GM12878 (cell line): ENCODE measurements at regions not wholly inside any gene's neighbourhood (a gene's known extent, or its start where the extent isn't known, plus 50 kb on each side); places are given as distances from the start of the nearest gene placed in this dataset.

Experiments used
- ATAC-seq: fragments of 200-7000 bp; cut with Tn5 transposase; 3 replicates; pipeline ENCODE4 v1.9.1; 2020; ENCODE audit warnings: mild to moderate bottlenecking, moderate library complexity
- BruUV-seq: library from RNA; stranded (reverse); fragments of 400-500 nt; replicated peaks from 2 replicates; lab custom pipeline; 2021; lab: Mats Ljungman, UMichigan
- CTCF ChIA-PET: fragments of 300-600 bp; sonication (Branson Sonifier 250); formaldehyde crosslinking; extraction: SDS; loops from one replicate; lab custom pipeline; 2021; ENCODE audit warnings: inconsistent platforms; lab: Yijun Ruan, JAX
- POLR2A ChIA-PET: fragments of 350-600 bp; formaldehyde crosslinking; extraction: SDS; loops from one replicate; lab custom pipeline; 2021; ENCODE audit warnings: inconsistent platforms; lab: Charles Lee
- RAD21 ChIA-PET: fragments of 300-600 bp; sonication (Branson Sonifier 250); formaldehyde crosslinking; loops from one replicate; lab custom pipeline; 2023; ENCODE audit warnings: antibody characterized with exemption; ENCODE audit not compliant: unreplicated experiment; lab: Charles Lee
- SMC1A ChIA-PET: fragments of 300-600 bp; sonication (Branson Sonifier 250); formaldehyde crosslinking; loops from one replicate; lab custom pipeline; 2023; ENCODE audit not compliant: unreplicated experiment, uncharacterized antibody; lab: Charles Lee
- DNase-seq: peaks from one replicate; pipeline ENCODE4 v3.0.0-alpha.2; 2011; ENCODE audit warnings: low read depth, low spot score
- FAIRE-seq: peaks from 3 replicates; lab custom pipeline; 2011; peaks lifted over from hg19 to GRCh38; lab: Jason Lieb, UNC
- H2AFZ ChIP-seq: 2 replicates; pipeline ENCODE4 v1.6.0; 2011; ENCODE audit warnings: low read depth, low read length, control low read depth; ENCODE audit not compliant: control insufficient read depth
- H3K27ac ChIP-seq: 2 replicates; pipeline ENCODE4 v1.5.1; 2011; ENCODE audit warnings: control low read depth; ENCODE audit not compliant: control insufficient read depth, insufficient read depth
- H3K27me3 ChIP-seq, 2 experiments: replicated peaks in 1 of 2; 2 replicates each; pipeline versions ENCODE4 v1.6.0 to v1.6.1; 2011; ENCODE audit warnings: low read length in 1 of 2; ENCODE audit not compliant: control insufficient read depth in 2 of 2, insufficient read depth in 2 of 2
- H3K36me3 ChIP-seq, 2 experiments: 2 replicates each; pipeline ENCODE4 v1.5.1; 2011; ENCODE audit warnings: low read length in 1 of 2; ENCODE audit not compliant: control insufficient read depth in 2 of 2, insufficient read depth in 2 of 2
- H3K4me1 ChIP-seq: 2 replicates; pipeline ENCODE4 v1.6.1; 2011; ENCODE audit warnings: mild to moderate bottlenecking, low read length, moderate library complexity, mixed read lengths; ENCODE audit not compliant: control insufficient read depth, insufficient read depth
- H3K4me2 ChIP-seq: 2 replicates; pipeline ENCODE4 v1.6.0; 2011; ENCODE audit warnings: control low read depth; ENCODE audit not compliant: control insufficient read depth, insufficient read depth
- H3K4me3 ChIP-seq: fragments of 200-600 bp; sonication (generic); 2 replicates; pipeline ENCODE4 v1.5.1; 2016
- H3K79me2 ChIP-seq: 2 replicates; pipeline ENCODE4 v1.6.0; 2011; ENCODE audit warnings: low read length; ENCODE audit not compliant: control insufficient read depth, insufficient read depth
- H3K9ac ChIP-seq: 2 replicates; pipeline ENCODE4 v1.8.0; 2011; ENCODE audit warnings: low read length, control low read depth, mixed read lengths; ENCODE audit not compliant: control insufficient read depth, insufficient read depth
- H3K9me3 ChIP-seq: replicated peaks from 3 replicates; pipeline ENCODE4 v1.5.1; 2011; ENCODE audit warnings: mild to moderate bottlenecking, low read length; ENCODE audit not compliant: control insufficient read depth, insufficient read depth
- H4K20me1 ChIP-seq: 2 replicates; pipeline ENCODE4 v1.6.0; 2011; ENCODE audit not compliant: control insufficient read depth, insufficient read depth
- ASH2L ChIP-seq: fragments of 300-600, 200-600 bp; sonication (generic); IDR thresholded peaks from 2 replicates; pipeline ENCODE4 v1.6.1; 2017; ENCODE audit warnings: low read depth, mild to moderate bottlenecking, borderline replicate concordance
- BMI1 ChIP-seq: fragments of 450-650 bp; IDR thresholded peaks from 2 replicates; pipeline ENCODE4 v1.6.1; 2016; ENCODE audit warnings: mild to moderate bottlenecking, moderate library complexity, borderline replicate concordance
- CREB1 ChIP-seq: IDR thresholded peaks from 2 replicates; pipeline ENCODE4 v1.6.1; 2012; ENCODE audit warnings: low read depth, mild to moderate bottlenecking, inconsistent platforms
- EGR1 ChIP-seq, 2 experiments: IDR thresholded peaks; 1 replicate in 1 of 2; 2 replicates in 1 of 2; pipeline ENCODE4 v1.6.1; 2011 to 2012; ENCODE audit warnings: low read depth in 2 of 2, low read length in 2 of 2, borderline replicate concordance in 1 of 2, mild to moderate bottlenecking in 1 of 2, moderate library complexity in 1 of 2
- ESRRA ChIP-seq: IDR thresholded peaks from 2 replicates; pipeline ENCODE4 v1.6.1; 2012; ENCODE audit warnings: mild to moderate bottlenecking, low read length, improper control_type of control experiment
- HCFC1 ChIP-seq: fragments of 150-350 bp; IDR thresholded peaks from 2 replicates; pipeline ENCODE4 v1.6.1; 2014; ENCODE audit warnings: low read length
- HDAC2 ChIP-seq: fragments of 200-600 bp; sonication (generic); IDR thresholded peaks from 2 replicates; pipeline ENCODE4 v1.6.1; 2017
- MEF2B ChIP-seq: fragments of 450-650 bp; IDR thresholded peaks from 2 replicates; pipeline ENCODE4 v1.6.1; 2018; ENCODE audit warnings: mild to moderate bottlenecking, moderate library complexity; ENCODE audit not compliant: partially characterized antibody, poor library complexity, severe bottlenecking
- MTA3 ChIP-seq: IDR thresholded peaks from 2 replicates; pipeline ENCODE4 v1.6.1; 2012; ENCODE audit warnings: low read length, inconsistent platforms, borderline replicate concordance
- NFYB ChIP-seq: IDR thresholded peaks from 2 replicates; pipeline ENCODE4 v1.6.1; 2011; ENCODE audit warnings: low read depth, mild to moderate bottlenecking, low read length, improper control_type of control experiment, moderate library complexity; ENCODE audit not compliant: insufficient read depth
- RAD51 ChIP-seq: fragments of 450-650 bp; IDR thresholded peaks from 2 replicates; pipeline ENCODE4 v1.6.1; 2016; ENCODE audit warnings: moderate library complexity, mild to moderate bottlenecking, inconsistent platforms
- RCOR1 ChIP-seq: conservative IDR thresholded peaks from 2 replicates; pipeline ENCODE4 v1.6.1; 2012; ENCODE audit warnings: low read depth, low read length, improper control_type of control experiment
- RUNX3 ChIP-seq: IDR thresholded peaks from 2 replicates; pipeline ENCODE4 v1.6.1; 2012; ENCODE audit warnings: low read length, inconsistent platforms
- SMARCA5 ChIP-seq: fragments of 450-650 bp; IDR thresholded peaks from 2 replicates; pipeline ENCODE4 v1.6.1; 2017; ENCODE audit warnings: mild to moderate bottlenecking
- SMC3 ChIP-seq: IDR thresholded peaks from 2 replicates; pipeline ENCODE4 v1.6.1; 2011; ENCODE audit warnings: low read length, improper control_type of control experiment, borderline replicate concordance
- SP1 ChIP-seq: IDR thresholded peaks from one replicate; pipeline ENCODE4 v1.6.1; 2011; ENCODE audit warnings: low read depth, low read length
- SREBF2 ChIP-seq: IDR thresholded peaks from 2 replicates; pipeline ENCODE4 v1.6.1; 2012; ENCODE audit warnings: mild to moderate bottlenecking, low read length
- STAT1 ChIP-seq: fragments of 450-650 bp; conservative IDR thresholded peaks from 2 replicates; pipeline ENCODE4 v1.6.1; 2014; ENCODE audit warnings: antibody characterized with exemption, mild to moderate bottlenecking
- TAF1 ChIP-seq: IDR thresholded peaks from 2 replicates; pipeline ENCODE4 v1.6.1; 2011; ENCODE audit warnings: mild to moderate bottlenecking, low read depth, low read length, borderline replicate concordance
- ZNF207 ChIP-seq: fragments of 450-650 bp; IDR thresholded peaks from 2 replicates; pipeline ENCODE4 v1.6.1; 2014; ENCODE audit warnings: antibody characterized with exemption, mild to moderate bottlenecking, borderline replicate concordance
- WGBS: methylation state at CpG from one replicate; pipeline ENCODE4 v1.1.6; 2016; ENCODE audit warnings: low lambda C conversion rate; ENCODE audit not compliant: insufficient replicate concordance, insufficient coverage; ENCODE audit errors: missing lambda C conversion rate; 5-methylcytosine and 5-hydroxymethylcytosine counted together
- in situ Hi-C: fragments of 300-500 bp; cut with MboI; formaldehyde crosslinking; loops from 9 replicates; pipeline ENCODE4 v1.14.3; 2018; ENCODE audit warnings: mixed read lengths
- intact Hi-C: fragments of 100-400 bp; cut with micrococcal nuclease; formaldehyde crosslinking; loops from one replicate; pipeline ENCODE4 v1.14.2; 2022; ENCODE audit not compliant: unreplicated experiment
- TF ChIP-seq, protein P1 (sequence below): fragments of 450-650 bp; IDR thresholded peaks from 2 replicates; pipeline ENCODE4 v1.6.1; 2017; ENCODE audit warnings: mild to moderate bottlenecking

DNA sequence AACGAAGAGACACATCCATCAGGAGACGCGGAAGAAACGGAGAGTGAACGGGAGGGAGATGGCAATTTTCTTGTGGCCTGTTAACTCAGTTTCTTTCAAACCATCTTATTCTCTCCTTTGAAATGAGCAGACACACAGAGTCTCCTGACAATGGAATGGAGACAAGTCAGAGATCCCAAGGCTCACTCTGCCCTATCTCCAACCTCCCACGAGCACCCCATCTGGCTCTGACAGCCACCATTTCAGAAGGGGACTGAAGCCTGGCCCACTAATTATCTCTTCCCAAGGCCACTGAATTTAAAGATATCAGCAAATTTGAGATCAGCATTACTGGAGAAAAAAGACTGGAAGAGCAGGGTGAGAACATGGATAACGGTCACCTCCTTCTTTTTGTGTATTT, 215.6 kb downstream of the DHX15 start:
- H3K4me2 ChIP-seq, result no peak overlapping the region
- FAIRE-seq (no peak), DNase-seq (no peak), ATAC-seq (no peak)
- BruUV-seq, result no TSS peak
- in situ Hi-C loops, result no loop called here
- RAD21 ChIA-PET, result no interaction called here
- H3K4me3 ChIP-seq, result no peak overlapping the region
- H3K27me3 ChIP-seq, result no peaks in the 10 kb centered on the region
- H3K4me1 ChIP-seq, result no peaks in the 10 kb centered on the region
- TF ChIP-seq NFYB (no peak), STAT1 (no peak), TAF1 (no peak), SREBF2 (no peak), HCFC1 (no peak), RAD51 (no peak), ASH2L (no peak)
- no peak overlapping the region for H3K27ac ChIP-seq
- POLR2A ChIA-PET, result no interaction called here
- CTCF ChIA-PET, result interaction anchor here (0.9 kb wide), 1 partner anchor 65 kb away, joined by 3 read pairs; no protein-coding TSS in a partner anchor
- H4K20me1 ChIP-seq, result no peaks in the 10 kb centered on the region
- no peaks in the 10 kb centered on the region for H3K9me3 ChIP-seq
- SMC1A ChIA-PET, result no interaction called here
- no peak overlapping the region for H3K9ac ChIP-seq
- no peak overlapping the region for H2AFZ ChIP-seq
- WGBS, result 50% methylated on average over 7 of the region's 7 CpGs
- H3K36me3 ChIP-seq, result no peaks in the 10 kb centered on the region
- intact Hi-C loops, result no loop called here
- H3K79me2 ChIP-seq, result no peaks in the 10 kb centered on the region

DNA sequence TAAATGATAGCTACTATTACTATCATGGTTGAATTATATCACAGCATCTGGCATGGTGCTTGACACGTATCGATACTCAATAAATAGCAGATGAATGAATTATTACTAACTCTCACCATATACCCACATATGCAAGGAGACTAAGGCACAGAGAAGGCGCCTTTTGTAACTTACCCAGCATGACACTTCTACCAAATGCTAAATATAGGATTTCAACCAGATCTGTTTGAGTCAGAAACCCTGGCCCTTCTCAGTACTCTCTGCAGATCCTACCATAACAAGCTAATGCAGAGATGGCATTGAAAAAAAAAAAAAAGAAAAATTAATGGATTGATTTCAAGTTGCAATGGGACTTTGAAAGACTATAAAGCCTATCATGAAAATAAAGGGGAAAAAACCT, 219.5 kb downstream of the DHX15 start:
- Histone ChIP-seq H3K9ac (no peak overlapping the region), H3K4me1 (no peaks in the 10 kb centered on the region), H3K9me3 (no peaks in the 10 kb centered on the region), H3K36me3 (no peaks in the 10 kb centered on the region), H3K4me3 (no peak overlapping the region), H4K20me1 (no peaks in the 10 kb centered on the region), H3K27ac (no peak overlapping the region), H2AFZ (no peak overlapping the region), H3K79me2 (no peaks in the 10 kb centered on the region), H3K27me3 (no peaks in the 10 kb centered on the region), H3K4me2 (no peak overlapping the region)
- BruUV-seq, result no TSS peak
- intact Hi-C loops (no loop called here), in situ Hi-C loops (no loop called here)
- FAIRE-seq (no peak), DNase-seq (no peak), ATAC-seq (no peak)
- ChIA-PET RAD21 (no interaction called here), SMC1A (interaction anchor here (0.7 to 1.1 kb wide), 2 partner anchors 53 to 89 kb away, joined by 3 read pairs; no protein-coding TSS in a partner anchor), POLR2A (interaction anchor here (0.6 kb wide), 1 partner anchor 601 kb away, joined by 4 read pairs; no protein-coding TSS in a partner anchor), CTCF (interaction anchor here (0.8 kb wide), 1 partner anchor 13 kb away, joined by 3 read pairs; no protein-coding TSS in a partner anchor)
- 17% methylated on average over 3 of the region's 3 CpGs for WGBS
- TF ChIP-seq ZNF207, result no peak
- no peak for TF ChIP-seq SMC3
- TF ChIP-seq ESRRA, result no peak
- TF ChIP-seq TAF1, result no peak
- no peak for TF ChIP-seq EGR1 (IDR thresholded peaks at IDR 0.05; ENCODE audit: borderline replicate concordance in 1 of 2, low read depth in 2 of 2, low read length in 2 of 2)
- TF ChIP-seq BMI1, result no peak
- TF ChIP-seq CREB1, result no peak
- no peak for TF ChIP-seq MEF2B
- no peak for TF ChIP-seq NFYB
- TF ChIP-seq RCOR1, result no peak
- no peak for TF ChIP-seq SP1
- TF ChIP-seq RUNX3, result no peak
- TF ChIP-seq HDAC2, result no peak
- TF ChIP-seq MTA3, result no peak
- TF ChIP-seq, protein P1, sequence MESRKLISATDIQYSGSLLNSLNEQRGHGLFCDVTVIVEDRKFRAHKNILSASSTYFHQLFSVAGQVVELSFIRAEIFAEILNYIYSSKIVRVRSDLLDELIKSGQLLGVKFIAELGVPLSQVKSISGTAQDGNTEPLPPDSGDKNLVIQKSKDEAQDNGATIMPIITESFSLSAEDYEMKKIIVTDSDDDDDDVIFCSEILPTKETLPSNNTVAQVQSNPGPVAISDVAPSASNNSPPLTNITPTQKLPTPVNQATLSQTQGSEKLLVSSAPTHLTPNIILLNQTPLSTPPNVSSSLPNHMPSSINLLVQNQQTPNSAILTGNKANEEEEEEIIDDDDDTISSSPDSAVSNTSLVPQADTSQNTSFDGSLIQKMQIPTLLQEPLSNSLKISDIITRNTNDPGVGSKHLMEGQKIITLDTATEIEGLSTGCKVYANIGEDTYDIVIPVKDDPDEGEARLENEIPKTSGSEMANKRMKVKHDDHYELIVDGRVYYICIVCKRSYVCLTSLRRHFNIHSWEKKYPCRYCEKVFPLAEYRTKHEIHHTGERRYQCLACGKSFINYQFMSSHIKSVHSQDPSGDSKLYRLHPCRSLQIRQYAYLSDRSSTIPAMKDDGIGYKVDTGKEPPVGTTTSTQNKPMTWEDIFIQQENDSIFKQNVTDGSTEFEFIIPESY, result no peak
- no peak for TF ChIP-seq SMARCA5
